NOMO-1 treated with DMSO at 0.1 percent for 48 hours (cell line): ENCODE measurements at regions not wholly inside any gene's neighbourhood (a gene's known extent, or its start where the extent isn't known, plus 50 kb on each side); places are given as distances from the start of the nearest gene placed in this dataset.

ENCODE experiments used
- DNase-seq: peaks from one replicate; lab custom pipeline; 2025; ENCODE audit not compliant: unreplicated experiment; lab: John Stamatoyannopoulos, UW

- no peak for DNase-seq
These were observed 64.6 kb upstream of the BCAR3 start for GRCh38 chr1:93746021-93746812.

DNA sequence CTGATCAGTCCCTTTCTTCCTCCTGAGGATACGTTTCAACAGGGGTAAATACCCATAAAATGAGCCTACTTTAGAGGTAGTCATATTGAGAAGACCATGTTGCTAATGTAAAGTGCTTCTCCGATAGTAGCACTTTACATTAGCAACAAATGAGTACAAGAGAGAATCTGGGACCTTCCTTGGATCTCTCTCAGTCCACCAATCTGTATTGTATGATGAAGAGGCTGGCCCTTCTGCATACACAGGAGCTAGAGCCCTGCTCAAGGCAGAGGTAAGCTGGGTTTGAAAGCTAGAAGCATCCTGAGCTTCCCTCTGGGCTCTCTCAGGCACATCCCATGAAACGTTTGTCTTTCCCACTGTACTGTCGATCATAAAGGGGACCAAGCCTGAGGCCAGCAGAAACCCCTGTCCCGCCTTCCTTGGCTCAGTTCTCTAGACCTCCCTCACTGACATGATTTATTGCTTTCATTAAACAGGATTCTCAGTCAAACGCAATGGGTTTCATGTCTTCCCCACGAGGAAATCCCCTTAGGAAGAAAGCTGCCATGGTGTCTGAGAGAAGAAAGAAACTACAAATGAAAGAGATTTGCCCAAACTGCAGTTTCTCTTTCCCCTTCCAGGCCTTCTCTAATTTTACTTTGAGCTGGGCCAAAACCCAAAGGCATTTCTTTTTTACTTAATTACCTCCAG is 62.8 kb upstream of the BCAR3 start:
- no peak for DNase-seq

DNA sequence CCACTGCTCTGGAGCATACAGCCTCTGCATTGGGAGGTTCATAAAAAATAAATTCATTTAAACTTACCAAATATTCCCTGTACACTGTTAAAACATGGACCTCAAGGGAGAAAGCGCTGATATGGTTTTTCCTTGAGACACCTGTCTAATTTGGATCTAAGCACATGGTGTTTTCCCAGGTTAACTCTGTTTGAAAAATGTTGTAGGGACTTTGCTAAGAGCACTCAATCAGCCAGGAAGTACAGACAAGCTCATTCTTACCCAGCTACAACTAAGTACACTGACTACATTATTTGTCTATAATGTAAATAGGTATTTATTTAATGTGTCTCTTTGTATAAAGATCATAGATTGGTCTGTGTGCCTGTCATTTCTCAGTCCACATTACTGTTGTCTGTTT is 61.8 kb upstream of the BCAR3 start:
- no peak for DNase-seq

DNA sequence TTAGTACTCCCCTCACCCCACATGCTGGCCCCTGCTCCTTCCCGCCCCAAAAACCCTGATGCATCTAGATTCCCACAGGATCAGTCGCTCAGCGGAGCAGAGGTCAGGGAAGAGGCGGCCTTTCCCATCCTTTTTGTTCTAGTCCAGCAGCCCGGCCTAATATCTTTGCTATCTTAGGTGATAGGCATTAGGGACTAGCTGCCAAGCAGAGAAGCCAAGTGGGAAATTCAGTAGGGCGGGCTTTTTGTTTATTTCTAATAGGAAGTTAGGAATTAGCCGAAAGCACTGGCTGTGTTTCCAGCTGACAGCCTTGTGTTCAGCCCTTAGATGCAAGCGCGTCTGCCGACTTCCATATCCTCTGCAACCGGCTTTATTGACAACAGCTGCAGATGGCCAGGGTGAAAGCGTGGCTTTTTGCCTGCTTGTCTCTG is 59.0 kb upstream of the BCAR3 start:
- no peak for DNase-seq

GRCh38 chr1:93740157-93740556 is 58.5 kb upstream of the BCAR3 start:
- no peak for DNase-seq

GRCh38 chr1:93739472-93739871 is 57.8 kb upstream of the BCAR3 start:
- no peak for DNase-seq

DNA sequence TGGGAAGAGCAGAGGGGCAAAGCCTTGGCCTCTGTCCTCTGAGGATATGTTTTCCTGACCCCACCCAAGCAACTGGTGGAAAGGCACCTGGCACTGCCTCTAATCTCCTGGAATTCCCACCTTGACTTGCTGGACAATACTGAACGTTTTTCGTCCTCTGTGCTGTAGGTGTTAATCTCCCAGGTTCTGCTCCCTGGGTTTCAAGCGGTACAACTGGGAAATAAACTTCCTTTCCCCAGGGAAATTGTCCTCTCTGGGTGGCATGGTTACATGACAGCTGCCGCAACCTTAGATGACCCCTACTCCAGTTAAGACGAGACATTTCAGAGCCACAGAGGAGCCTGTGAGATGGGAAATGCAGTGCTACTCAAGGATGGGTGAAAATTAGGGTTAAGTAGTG is 57.3 kb upstream of the BCAR3 start:
- no peak for DNase-seq

DNA sequence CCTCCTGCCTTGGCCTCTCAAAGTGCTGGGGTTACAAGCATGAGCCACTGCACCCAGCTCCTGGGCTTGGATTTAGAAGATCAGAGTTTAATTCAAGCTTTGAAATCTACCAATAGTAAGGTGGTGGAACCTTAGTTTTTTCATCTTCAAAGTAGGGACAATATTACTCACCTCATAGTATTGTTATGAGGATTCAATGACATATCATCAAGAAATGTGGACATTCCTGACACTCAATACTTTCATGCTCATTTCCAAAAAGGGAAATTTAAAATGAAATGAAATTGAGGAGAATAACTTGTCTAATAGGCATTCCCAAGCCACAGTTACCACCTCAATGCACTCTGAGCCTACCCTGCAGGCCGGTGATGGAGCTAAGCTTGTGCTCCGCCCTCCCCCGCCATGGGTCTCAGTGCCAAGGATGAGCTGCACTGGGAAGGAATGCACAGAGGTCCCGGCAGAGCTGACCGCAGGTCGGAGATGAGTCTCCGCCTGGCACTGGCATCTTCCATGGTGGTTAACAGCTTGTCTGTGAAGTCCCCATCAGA is 56.5 kb upstream of the BCAR3 start:
- no peak for DNase-seq

DNA sequence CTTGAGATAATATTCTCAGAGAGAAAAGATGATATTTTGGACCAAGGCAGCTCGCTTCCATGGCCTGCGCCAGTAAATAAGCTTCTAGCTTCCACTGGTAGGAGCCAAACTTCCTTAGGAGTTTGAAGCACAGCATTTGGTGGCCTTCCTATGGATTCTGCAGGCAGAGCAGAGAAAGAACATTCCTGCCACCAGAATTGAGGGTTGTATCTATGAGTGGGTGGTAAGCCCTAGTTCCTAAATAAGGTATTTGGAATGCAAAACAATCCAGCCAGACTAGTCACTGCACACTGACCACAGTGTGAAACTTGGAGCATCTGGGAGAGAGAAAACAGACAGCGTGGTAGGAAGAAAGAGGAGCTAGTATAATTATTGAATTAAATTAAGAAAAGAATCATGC is 54.1 kb upstream of the BCAR3 start:
- DNase-seq, result no peak

DNA sequence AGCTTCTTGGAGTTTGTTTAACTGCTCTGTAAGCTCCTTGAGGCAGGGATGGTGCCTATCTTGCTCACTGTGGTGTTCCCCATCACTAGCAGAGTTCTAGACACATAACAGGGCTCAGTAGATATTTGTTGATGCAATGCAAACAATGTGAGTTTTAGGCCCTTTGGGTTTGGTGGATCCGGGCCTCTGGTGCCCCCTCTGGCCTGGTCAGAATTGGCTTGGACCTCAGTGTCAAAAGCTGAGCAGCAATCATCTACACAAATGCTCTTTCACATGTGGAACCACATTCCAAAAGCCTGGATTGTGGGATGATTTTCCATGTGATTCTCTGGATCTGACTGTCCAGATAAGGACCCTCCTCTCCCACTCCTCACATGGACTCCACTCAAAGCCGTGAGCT is 53.4 kb upstream of the BCAR3 start:
- no peak for DNase-seq

DNA sequence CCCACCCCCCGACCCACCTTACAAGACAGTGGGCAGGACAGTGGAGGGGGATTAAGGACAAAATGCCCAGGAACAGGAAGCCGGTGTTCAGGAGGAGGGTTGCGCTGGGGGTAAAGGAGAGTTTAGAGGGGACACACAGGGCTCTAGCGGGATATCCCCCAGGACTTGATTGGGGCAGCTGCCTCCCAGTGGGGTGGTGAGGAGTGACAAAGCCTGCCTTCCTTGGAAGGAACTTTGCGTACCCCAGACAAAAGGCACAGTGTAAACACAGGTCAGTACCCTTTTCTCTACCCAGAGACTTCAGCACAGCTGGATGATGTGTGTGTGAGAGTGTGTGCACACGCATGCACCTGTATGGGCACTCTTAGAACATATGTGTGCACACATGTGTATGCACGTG is 51.7 kb upstream of the BCAR3 start:
- DNase-seq, result no peak

- peak; percentile 3 for DNase-seq
These were observed 50.9 kb upstream of the BCAR3 start for GRCh38 chr1:93732514-93732913.
